Tibial nerve (tissue), 4 donors: ENCODE measurements at regions not wholly inside any gene's neighbourhood (a gene's known extent, or its start where the extent isn't known, plus 50 kb on each side); places are given as distances from the start of the nearest gene placed in this dataset.
"Not testable (repeated sequence)": the region's sequence is repeated elsewhere in the genome, so short reads cannot be mapped to it uniquely, and the experiment has no call there.

Experiments used
- DNase-seq, 2 donors: peaks; one replicate each; pipeline ENCODE4 v3.0.0-alpha.2; 2019; ENCODE audit warnings: low spot score in 2 of 2
- H3K27ac ChIP-seq, 4 donors: fragments of 200-600 bp; sonication (generic) in 3 of 4; one replicate each; pipeline ENCODE4 v1.5.1; 2017 to 2019; ENCODE audit warnings: mild to moderate bottlenecking in 1 of 4
- H3K27me3 ChIP-seq, 2 donors: fragments of 200-600 bp; sonication (generic) in 1 of 2; one replicate each; pipeline versions ENCODE4 v1.5.1 to v1.6.0; 2017 to 2019
- H3K36me3 ChIP-seq, 3 donors: fragments of 200-600 bp; sonication (generic); one replicate each; pipeline ENCODE4 v1.5.1; 2018 to 2019
- H3K4me1 ChIP-seq, 4 donors: fragments of 200-600 bp; sonication (generic) in 3 of 4; one replicate each; pipeline ENCODE4 v1.5.1; 2017 to 2019
- H3K4me3 ChIP-seq, 4 donors: fragments of 200-600 bp; sonication (generic) in 3 of 4; one replicate each; pipeline ENCODE4 v1.5.1; 2017 to 2019; ENCODE audit warnings: mild to moderate bottlenecking in 1 of 4, moderate library complexity in 1 of 4
- H3K9me3 ChIP-seq, 4 donors: fragments of 200-600 bp; sonication (generic) in 3 of 4; one replicate each; pipeline ENCODE4 v1.5.1; 2017 to 2019
- EP300 ChIP-seq, 2 donors: sonication (generic); formaldehyde crosslinking; IDR thresholded peaks; one replicate each; pipeline ENCODE4 v1.6.1; 2017; ENCODE audit warnings: antibody characterized with exemption in 2 of 2, mild to moderate bottlenecking in 1 of 2
- POLR2A ChIP-seq, 2 donors: fragments of 450-650 bp; IDR thresholded peaks; one replicate each; pipeline ENCODE4 v1.6.1; 2017; ENCODE audit warnings: antibody characterized with exemption in 2 of 2, mild to moderate bottlenecking in 2 of 2, moderate library complexity in 2 of 2
- WGBS, 2 donors: methylation state at CpG; one replicate each; pipeline ENCODE4 v1.1.5; 2018; 5-methylcytosine and 5-hydroxymethylcytosine counted together
- TF ChIP-seq, protein P1 (sequence below), 5 experiments: fragments of 200-600 bp in 3 of 5; fragments of 450-650 bp in 2 of 5; sonication (generic) in 3 of 5; IDR thresholded peaks; one replicate each; pipeline ENCODE4 v1.5.1; 2016 to 2019; ENCODE audit warnings: antibody characterized with exemption in 5 of 5, mild to moderate bottlenecking in 3 of 5, moderate library complexity in 2 of 5

GRCh38 chr9:10873999-10874398 lies 261.2 kb upstream of the PTPRD start:
- no peak for DNase-seq
- Histone ChIP-seq H3K4me3 (no peak overlapping the region), H3K9me3 (no peaks in the 10 kb centered on the region), H3K27me3 (no peaks in the 10 kb centered on the region), H3K36me3 (no peaks in the 10 kb centered on the region), H3K4me1 (no peaks in the 10 kb centered on the region), H3K27ac (no peak overlapping the region)
- WGBS, 2 donors: 93 to 96% methylated on average over 1 of the region's 1 CpG
- TF ChIP-seq, protein P1, sequence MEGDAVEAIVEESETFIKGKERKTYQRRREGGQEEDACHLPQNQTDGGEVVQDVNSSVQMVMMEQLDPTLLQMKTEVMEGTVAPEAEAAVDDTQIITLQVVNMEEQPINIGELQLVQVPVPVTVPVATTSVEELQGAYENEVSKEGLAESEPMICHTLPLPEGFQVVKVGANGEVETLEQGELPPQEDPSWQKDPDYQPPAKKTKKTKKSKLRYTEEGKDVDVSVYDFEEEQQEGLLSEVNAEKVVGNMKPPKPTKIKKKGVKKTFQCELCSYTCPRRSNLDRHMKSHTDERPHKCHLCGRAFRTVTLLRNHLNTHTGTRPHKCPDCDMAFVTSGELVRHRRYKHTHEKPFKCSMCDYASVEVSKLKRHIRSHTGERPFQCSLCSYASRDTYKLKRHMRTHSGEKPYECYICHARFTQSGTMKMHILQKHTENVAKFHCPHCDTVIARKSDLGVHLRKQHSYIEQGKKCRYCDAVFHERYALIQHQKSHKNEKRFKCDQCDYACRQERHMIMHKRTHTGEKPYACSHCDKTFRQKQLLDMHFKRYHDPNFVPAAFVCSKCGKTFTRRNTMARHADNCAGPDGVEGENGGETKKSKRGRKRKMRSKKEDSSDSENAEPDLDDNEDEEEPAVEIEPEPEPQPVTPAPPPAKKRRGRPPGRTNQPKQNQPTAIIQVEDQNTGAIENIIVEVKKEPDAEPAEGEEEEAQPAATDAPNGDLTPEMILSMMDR (IDR thresholded peaks at IDR 0.05): no peak
- no peak for TF ChIP-seq POLR2A (IDR thresholded peaks at IDR 0.05)

DNA sequence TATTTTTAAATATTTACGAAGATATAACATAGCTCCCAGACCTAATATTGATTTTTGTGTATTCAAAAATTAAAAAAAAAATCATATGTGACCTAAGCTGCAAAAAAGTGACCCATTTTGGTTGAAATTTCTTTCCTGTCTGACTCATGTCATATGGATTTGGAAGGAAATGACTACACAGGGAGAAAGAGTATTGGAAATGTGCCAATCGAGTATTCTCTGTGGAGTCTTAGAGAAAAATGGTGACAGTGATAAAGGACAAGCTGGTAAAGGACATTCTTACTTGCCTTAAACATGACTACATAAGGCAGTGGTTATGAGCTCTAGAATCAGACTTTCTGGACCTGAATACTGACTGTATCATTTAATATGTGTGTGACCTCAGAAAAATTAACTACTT lies 262.9 kb upstream of the PTPRD start:
- TF ChIP-seq POLR2A (IDR thresholded peaks at IDR 0.05): no peak
- TF ChIP-seq EP300 (IDR thresholded peaks at IDR 0.05): no peak
- TF ChIP-seq, protein P1 (IDR thresholded peaks at IDR 0.05): no peak
- DNase-seq: no peak
- Histone ChIP-seq H3K27me3 (no peaks in the 10 kb centered on the region), H3K27ac (no peak overlapping the region), H3K4me1 (no peaks in the 10 kb centered on the region), H3K9me3 (no peaks in the 10 kb centered on the region), H3K36me3 (no peaks in the 10 kb centered on the region), H3K4me3 (no peak overlapping the region)
- WGBS, 2 donors: 74% methylated on average over 2 of the region's 2 CpGs

DNA sequence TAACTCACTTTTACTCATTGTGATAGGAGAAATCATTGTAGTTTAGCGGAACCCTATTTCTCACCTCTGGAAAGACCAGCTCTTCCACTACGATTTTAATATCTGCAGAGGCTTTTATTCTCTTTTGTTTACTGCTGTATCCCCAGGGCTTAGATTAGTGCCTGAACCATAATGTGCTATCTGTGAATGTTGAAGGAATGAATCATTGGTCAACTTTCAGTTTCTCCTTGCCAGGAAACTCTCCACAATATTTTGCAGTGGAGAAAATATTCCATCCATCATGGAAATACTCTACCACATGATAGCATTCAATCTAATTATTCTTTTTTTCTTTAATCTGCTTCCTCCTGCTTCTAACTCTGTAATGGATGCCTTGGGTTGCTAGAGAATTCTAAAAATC lies 263.5 kb upstream of the PTPRD start:
- TF ChIP-seq, protein P1 (IDR thresholded peaks at IDR 0.05): no peak
- TF ChIP-seq POLR2A (IDR thresholded peaks at IDR 0.05): no peak
- WGBS, 2 donors: 56 to 64% methylated on average over 2 of the region's 2 CpGs
- Histone ChIP-seq H3K36me3 (no peaks in the 10 kb centered on the region), H3K27me3 (no peaks in the 10 kb centered on the region), H3K4me1 (no peaks in the 10 kb centered on the region), H3K9me3 (no peaks in the 10 kb centered on the region), H3K4me3 (no peak overlapping the region), H3K27ac (no peak overlapping the region)
- DNase-seq: no peak

DNA sequence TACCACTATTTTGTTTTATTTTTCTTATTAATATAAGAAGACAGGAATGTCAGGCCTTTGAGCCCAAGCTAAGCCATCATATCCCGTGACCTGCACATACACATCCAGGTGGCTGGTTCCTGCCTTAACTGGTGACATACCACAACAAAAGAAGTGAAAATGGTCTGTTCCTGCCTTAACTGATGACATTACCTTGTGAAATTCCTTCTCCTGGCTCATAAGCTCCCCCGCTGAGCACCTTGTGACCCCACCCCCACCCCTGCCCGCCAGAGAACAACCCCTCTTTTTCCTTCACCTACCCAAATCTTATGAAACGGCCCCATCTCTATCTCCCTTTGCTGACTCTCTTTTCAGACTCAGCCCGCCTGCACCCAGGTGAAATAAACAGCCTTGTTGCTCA lies 277.5 kb upstream of the PTPRD start:
- H3K27ac ChIP-seq, H3K27me3 ChIP-seq, H3K36me3 ChIP-seq, H3K4me1 ChIP-seq, DNase-seq, H3K9me3 ChIP-seq, H3K4me3 ChIP-seq: not testable (repeated sequence)
- 90 to 92% methylated on average over 5 of the region's 5 CpGs for WGBS, 2 donors

DNA sequence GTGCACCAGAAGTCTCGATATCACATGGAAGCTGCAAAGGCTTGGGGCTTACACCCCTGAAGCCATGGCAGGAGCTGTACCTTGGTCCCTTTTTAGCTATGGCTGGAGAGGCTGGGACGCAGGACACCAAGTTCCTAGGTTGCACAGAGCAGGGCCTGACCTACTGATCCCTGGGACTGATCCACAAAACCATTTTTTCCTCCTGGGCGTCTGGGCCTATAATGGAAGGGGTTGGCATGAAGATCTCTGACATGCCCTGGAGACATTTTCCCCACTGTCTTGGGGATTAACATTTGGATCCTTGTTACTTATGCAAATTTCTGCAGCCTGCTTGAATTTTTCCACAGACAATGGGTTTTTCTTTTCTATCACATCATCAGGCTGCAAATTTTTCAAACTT lies 286.7 kb upstream of the PTPRD start:
- DNase-seq: no peak
- Histone ChIP-seq H3K4me1 (no peaks in the 10 kb centered on the region), H3K9me3 (peaks cover 0 to 12% (median 0%) of the 10 kb centered on the region in 4 donors), H3K27ac (no peak overlapping the region), H3K36me3 (no peaks in the 10 kb centered on the region), H3K27me3 (no peaks in the 10 kb centered on the region), H3K4me3 (no peak overlapping the region)
- 73 to 77% methylated on average over 2 to 3 of the region's 3 CpGs for WGBS, 2 donors
- TF ChIP-seq, protein P1 (IDR thresholded peaks at IDR 0.05): no peak
- no peak for TF ChIP-seq EP300 (IDR thresholded peaks at IDR 0.05)
- no peak for TF ChIP-seq POLR2A (IDR thresholded peaks at IDR 0.05)

DNA sequence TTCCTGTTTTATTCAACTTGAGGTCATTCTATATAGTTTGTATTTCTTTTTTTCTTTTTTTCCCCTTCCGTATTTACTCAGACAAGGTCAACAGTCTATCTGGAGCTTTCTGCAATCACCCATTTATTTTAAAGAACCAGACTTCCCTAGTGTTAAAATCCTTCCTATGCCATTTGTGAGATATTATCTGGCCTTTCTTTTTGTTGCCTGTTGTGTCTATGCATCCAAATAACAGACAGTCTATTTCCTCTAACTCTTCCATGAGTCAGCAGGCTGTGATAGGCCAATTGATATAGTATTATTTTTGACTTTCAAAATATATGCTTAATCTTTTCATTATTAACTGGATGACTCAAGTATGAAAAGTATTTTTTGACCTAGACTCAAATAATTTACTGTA lies 291.2 kb upstream of the PTPRD start:
- no peak for DNase-seq
- no peaks in the 10 kb centered on the region for H3K36me3 ChIP-seq
- H3K4me3 ChIP-seq: no peak overlapping the region
- no peaks in the 10 kb centered on the region for H3K27me3 ChIP-seq
- TF ChIP-seq POLR2A (IDR thresholded peaks at IDR 0.05) (no peak), EP300 (IDR thresholded peaks at IDR 0.05) (no peak)
- TF ChIP-seq, protein P1 (IDR thresholded peaks at IDR 0.05): no peak
- 35 to 50% methylated on average over 1 of the region's 1 CpG for WGBS, 2 donors
- H3K27ac ChIP-seq: no peak overlapping the region
- H3K9me3 ChIP-seq: peaks cover 0 to 12% (median 0%) of the 10 kb centered on the region in 4 donors
- no peaks in the 10 kb centered on the region for H3K4me1 ChIP-seq
